Activated CD8-positive, alpha-beta memory T cell treated with anti-CD3 and anti-CD28 coated beads, Interleukin-2, amount 50 U/mL, for 1 hour (primary cell): ENCODE measurements at regions not wholly inside any gene's neighbourhood (a gene's known extent, or its start where the extent isn't known, plus 50 kb on each side); places are given as distances from the start of the nearest gene placed in this dataset.
"Not testable (repeated sequence)": the region's sequence is repeated elsewhere in the genome, so short reads cannot be mapped to it uniquely, and the experiment has no call there.

Experiments
- DNase-seq: peaks from one replicate; pipeline ENCODE4 v3.0.0-alpha.2; 2020; ENCODE audit errors: extremely low read depth

- DNase-seq = no peak
Measured at GRCh38 chr6:141251286-141251685, 881.4 kb upstream of the GJE1 start.

DNA sequence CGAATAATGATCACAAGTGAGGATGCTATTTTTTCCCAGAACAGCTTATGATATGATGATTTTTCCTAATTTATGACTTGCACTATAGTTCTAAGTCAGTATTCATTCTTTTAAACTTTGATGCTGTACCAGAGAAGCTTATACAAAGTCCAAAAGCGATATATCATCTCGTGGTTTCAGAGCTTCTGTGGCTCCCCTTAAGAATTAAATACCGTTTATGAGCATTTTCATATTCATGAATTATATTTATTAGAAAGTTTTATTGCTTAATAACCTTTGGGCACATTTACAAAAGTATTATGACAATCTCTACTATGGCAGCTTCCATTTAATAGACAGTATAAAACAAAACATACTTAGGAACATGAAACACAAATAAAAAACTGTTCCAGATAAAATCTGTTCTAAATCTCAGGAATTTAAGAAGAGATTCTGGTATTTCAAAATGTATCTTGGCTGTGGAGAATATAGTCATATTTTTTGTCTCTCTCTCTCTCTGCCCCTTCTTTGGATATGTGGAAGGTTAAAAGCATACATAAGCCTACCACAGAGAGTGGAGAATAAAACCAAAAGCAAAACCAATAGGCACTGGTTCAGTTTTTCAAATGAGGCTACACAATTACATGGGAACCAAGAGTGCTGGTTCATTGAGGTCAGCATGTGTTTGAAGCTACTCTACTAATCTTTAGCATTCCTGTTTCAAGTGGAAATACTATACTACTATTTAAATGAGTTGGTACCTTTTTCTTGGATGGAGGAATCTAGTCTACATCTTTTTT lies 884.5 kb upstream of the GJE1 start:
- DNase-seq = no peak

GRCh38 chr6:141244366-141244765 lies 888.4 kb upstream of the GJE1 start:
- no peak for DNase-seq

GRCh38 chr6:141242957-141243356 lies 889.8 kb upstream of the GJE1 start:
- no peak for DNase-seq

GRCh38 chr6:141229296-141229695 lies 903.4 kb upstream of the GJE1 start:
- no peak for DNase-seq

DNA sequence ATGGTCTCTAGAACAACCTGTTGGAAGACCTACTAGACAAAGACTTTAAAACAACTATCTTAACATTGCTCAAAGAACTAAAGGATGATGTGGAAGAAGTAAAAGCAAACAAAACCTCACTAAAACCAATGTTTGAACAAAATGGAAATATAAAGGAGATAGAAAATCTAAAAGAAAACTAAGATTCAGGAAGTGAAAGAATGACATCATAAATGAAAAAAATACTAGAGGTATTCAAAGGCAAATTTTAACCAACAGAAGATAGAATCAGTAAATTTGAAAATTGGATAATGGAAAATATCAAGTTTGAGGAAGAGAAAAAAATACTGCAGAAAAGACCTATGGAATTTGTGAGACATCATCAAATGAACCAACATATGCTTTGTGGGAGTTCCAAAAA lies 914.1 kb upstream of the GJE1 start:
- DNase-seq = no peak

DNA sequence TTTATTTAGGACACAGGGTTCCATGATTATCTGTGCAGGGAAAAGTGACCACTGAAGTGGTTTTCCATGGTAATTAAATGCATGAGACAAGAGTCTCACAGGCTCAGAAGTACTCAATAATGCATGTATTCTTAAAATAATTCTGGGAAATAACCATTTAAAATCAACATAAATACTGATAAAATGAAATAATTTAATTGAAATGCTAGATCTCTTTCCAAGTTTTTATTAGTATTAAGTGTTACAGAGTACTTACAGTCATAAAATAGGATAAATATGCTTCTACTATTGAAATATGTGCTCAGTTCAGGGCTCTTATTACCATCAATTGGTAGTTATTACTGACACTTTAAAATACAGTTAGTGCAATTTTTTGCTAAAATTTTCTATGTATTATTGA lies 916.0 kb upstream of the GJE1 start:
- DNase-seq = no peak

DNA sequence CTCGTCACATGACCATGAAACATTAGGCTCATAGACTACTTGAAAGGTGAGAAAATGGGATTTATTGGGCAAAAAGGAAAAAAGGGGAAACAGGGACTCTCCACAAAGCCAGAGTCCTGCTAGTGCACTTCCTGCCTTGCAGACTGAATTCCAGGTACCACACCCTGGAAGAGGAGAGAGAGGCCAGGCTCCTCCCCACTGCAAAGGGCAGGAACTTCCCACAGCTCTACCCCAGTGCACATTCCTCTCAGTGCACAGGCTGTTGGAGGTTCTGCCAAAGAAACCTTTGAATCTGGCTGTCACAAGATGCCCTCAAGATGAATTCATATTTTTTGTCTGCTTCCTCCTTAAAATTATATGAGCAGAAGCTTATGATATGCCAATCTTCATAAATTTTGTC lies 920.4 kb upstream of the GJE1 start:
- no peak for DNase-seq

DNA sequence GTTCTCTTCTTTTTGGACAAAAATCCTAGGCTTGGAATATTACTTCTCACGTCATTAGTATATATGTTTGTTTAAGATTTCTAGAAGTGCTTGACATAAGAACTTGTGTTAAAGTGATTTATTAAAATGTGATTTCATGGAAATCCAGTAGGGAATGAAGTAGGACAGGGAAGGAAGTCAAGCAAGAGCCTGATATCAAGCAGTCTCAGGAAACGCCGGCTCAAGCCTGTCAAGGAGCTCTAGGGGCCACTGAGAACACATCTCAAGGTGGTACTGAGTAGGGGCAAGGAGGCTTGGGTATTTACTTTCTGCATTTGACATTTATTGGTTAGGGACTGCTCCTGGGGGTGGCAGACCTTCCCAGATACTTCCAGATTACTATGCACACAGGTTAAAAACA lies 920.9 kb upstream of the GJE1 start:
- DNase-seq = no peak

DNA sequence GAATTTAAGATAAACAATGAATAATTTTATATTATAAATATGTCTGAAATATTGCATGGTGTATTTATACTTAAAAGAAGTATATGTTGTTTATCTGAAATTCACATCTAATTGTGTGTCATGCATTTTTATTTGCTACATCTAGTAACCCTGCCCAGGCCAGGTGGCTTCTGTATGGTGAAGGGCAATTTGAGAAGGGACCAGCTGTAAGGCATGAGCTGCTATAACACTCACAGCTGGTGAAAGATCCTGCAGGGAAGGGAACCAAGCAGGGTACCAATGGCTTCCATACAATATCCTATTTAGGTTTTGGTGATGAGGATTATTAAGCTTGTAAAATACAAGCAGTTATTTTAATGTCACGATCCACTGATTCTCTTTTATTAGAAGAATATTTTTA lies 921.8 kb upstream of the GJE1 start:
- no peak for DNase-seq

- DNase-seq = no peak
Measured at GRCh38 chr6:141209890-141210289, 922.8 kb upstream of the GJE1 start.

DNA sequence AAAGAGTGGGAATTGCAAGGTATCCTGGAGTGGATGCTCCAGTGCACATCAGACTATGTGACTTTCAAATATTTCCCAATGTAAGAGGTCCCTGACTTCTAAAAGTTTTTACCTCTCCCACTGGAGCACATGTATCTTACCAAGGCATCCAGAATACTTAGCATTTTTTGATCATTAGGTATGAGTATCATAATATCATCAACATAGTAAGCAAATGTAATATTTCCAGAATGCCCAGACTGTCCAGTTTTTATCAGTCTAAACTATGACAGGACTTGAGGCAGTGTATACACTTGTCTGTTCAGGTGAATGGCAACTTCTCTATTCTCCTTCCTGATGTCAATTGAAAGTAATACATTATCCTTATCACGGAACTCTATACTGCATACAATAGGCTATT lies 924.6 kb upstream of the GJE1 start:
- DNase-seq = no peak

- no peak for DNase-seq
Measured at GRCh38 chr6:141203902-141204575, 928.7 kb upstream of the GJE1 start.

GRCh38 chr6:141202626-141203025 lies 930.1 kb upstream of the GJE1 start:
- no peak for DNase-seq

GRCh38 chr6:141199074-141199473 lies 933.7 kb upstream of the GJE1 start:
- DNase-seq = no peak

- DNase-seq = no peak
Measured at GRCh38 chr6:141195251-141195832, 937.4 kb upstream of the GJE1 start.

DNA sequence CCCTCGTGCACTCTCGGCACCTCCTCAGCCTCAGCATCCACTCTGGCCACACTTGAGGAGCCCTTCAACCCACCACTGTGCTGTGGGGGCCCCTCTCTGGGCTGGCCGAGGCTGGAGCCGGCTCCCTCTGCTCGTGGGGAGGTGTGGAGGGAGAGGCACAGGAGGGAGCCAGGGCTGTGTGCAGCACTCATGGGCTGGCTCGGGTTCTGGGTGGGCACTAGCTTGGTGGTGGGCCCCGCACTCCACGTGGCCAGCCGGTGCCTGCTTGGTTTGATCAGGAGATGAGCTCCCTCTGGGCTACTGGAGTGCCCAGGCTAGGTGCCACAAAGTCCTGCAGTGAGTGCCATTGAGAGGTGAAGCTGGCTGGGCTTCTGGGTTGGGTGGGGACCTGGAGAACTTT lies 949.4 kb upstream of the GJE1 start:
- no peak for DNase-seq

GRCh38 chr6:141175458-141175857 lies 957.3 kb upstream of the GJE1 start:
- not testable (repeated sequence) for DNase-seq

GRCh38 chr6:141174932-141175331 lies 957.8 kb upstream of the GJE1 start:
- no peak for DNase-seq

GRCh38 chr6:141173529-141173928 lies 959.2 kb upstream of the GJE1 start:
- no peak for DNase-seq

DNA sequence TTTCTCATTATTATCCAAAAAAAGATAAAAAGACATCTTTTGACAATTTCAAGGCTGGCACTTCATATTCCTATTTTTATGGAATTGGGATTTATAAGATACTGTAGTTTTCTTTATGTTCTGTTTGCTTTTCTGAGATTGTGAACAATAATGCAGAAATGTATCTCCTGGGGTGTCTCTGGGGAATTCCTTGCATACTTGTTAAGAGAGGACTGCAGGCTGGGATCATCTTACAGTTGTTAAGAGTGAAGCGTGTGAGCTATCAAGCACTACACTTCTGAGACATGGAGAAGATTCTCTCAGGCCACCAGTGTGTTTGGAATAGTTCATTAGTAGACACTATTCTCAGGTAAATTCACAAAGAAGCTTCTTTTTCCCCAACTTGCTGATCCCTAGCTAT lies 963.3 kb upstream of the GJE1 start:
- no peak for DNase-seq

DNA sequence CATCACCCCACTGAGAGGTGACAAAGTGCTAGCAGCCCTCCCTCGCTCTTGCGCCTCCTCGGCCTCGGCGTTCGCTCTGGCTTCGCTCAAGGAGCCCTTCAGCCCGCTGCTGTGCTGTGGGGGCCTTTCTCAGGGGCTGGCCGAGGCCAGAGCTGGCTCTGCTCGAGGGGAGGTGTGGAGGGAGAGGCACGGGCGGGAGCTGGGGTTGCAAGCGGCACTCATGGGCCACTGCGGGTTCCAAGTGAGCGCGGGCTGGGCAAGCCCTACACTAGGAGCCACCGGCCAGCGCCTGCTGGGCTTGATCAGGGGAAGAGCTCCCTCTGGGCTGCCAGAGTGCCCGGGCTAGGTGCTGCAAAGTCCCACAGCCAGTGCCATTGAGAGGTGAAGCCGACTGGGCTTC lies 964.8 kb upstream of the GJE1 start:
- no peak for DNase-seq

DNA sequence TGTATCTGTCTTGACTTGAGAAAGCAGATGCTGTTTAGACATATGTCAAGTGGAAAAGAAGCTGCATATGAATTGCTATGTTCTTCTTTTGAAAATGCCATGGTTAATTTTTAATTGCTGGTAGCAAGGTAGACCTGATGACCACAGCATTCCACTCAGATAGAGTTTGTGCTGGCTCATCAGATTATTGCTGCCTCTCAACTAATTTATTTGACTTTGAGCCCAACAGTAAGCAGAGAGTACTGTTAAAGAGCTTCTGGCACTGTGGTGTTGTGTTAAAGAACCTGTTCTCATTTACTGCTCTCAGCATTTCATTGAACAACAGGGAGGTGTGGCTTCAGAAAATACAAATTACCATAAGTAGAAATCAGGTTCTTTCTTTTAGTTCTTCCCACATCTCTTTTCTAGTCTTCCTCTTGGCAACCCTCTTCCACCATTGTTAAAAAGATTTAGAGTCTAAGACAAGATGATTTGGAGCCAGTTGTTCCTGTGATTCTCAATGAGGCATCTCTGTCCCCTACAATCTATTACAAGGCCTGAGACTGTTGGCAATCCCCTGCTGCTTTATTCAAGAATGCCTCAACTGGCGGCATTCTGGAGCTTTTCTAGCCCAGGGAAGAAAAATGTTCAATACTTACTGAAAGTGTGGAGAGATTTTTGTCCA lies 967.6 kb upstream of the GJE1 start:
- DNase-seq = no peak
